C4-2B (cell line): ENCODE measurements at regions not wholly inside any gene's neighbourhood (a gene's known extent, or its start where the extent isn't known, plus 50 kb on each side); places are given as distances from the start of the nearest gene placed in this dataset.

ENCODE experiments used
- ZFX ChIP-seq: fragments of 450-650 bp; IDR thresholded peaks from 2 replicates; pipeline ENCODE4 v1.6.1; 2017
- TF ChIP-seq, protein P1 (sequence below): fragments of 450-650 bp; conservative IDR thresholded peaks from 2 replicates; pipeline ENCODE4 v1.5.1; 2017; ENCODE audit warnings: mild to moderate bottlenecking

- TF ChIP-seq, protein P1, sequence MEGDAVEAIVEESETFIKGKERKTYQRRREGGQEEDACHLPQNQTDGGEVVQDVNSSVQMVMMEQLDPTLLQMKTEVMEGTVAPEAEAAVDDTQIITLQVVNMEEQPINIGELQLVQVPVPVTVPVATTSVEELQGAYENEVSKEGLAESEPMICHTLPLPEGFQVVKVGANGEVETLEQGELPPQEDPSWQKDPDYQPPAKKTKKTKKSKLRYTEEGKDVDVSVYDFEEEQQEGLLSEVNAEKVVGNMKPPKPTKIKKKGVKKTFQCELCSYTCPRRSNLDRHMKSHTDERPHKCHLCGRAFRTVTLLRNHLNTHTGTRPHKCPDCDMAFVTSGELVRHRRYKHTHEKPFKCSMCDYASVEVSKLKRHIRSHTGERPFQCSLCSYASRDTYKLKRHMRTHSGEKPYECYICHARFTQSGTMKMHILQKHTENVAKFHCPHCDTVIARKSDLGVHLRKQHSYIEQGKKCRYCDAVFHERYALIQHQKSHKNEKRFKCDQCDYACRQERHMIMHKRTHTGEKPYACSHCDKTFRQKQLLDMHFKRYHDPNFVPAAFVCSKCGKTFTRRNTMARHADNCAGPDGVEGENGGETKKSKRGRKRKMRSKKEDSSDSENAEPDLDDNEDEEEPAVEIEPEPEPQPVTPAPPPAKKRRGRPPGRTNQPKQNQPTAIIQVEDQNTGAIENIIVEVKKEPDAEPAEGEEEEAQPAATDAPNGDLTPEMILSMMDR: no peak
- no peak for TF ChIP-seq ZFX
These were observed 70.8 kb upstream of the BCOR start for GRCh38 chrX:40168480-40169011.
